GM12878 (cell line): ENCODE measurements at regions not wholly inside any gene's neighbourhood (a gene's known extent, or its start where the extent isn't known, plus 50 kb on each side); places are given as distances from the start of the nearest gene placed in this dataset.

Experiments
- ESRRA ChIP-seq: IDR thresholded peaks from 2 replicates; pipeline ENCODE4 v1.6.1; 2012; ENCODE audit warnings: mild to moderate bottlenecking, low read length, improper control_type of control experiment
- EZH2 ChIP-seq: IDR thresholded peaks from 2 replicates; pipeline ENCODE4 v1.6.1; 2012; ENCODE audit warnings: low read depth, mild to moderate bottlenecking, control low read depth, inconsistent platforms, low read length, borderline replicate concordance; ENCODE audit not compliant: control insufficient read depth
- SP1 ChIP-seq: IDR thresholded peaks from one replicate; pipeline ENCODE4 v1.6.1; 2011; ENCODE audit warnings: low read depth, low read length

GRCh38 chr3:187551416-187551815, 118.8 kb downstream of the SST start:
- TF ChIP-seq ESRRA, result no peak
- TF ChIP-seq EZH2, result no peak
- TF ChIP-seq SP1, result no peak
